HCT116 (cell line): ENCODE measurements at regions not wholly inside any gene's neighbourhood (a gene's known extent, or its start where the extent isn't known, plus 50 kb on each side); places are given as distances from the start of the nearest gene placed in this dataset.

Experiments
- ATAC-seq: fragments of 200-7000 bp; cut with Tn5 transposase; 2 replicates; pipeline ENCODE4 v1.9.1; 2020; ENCODE audit warnings: mild to moderate bottlenecking, moderate library complexity
- BruUV-seq: library from RNA; stranded (reverse); fragments of 400-500 nt; replicated peaks from 2 replicates; lab custom pipeline; 2021; lab: Mats Ljungman, UMichigan
- CTCF ChIA-PET: fragments of 300-600 bp; sonication (Branson Sonifier 250); formaldehyde crosslinking; loops from one replicate; lab custom pipeline; 2021; ENCODE audit warnings: antibody characterized with exemption; lab: Charles Lee
- POLR2A ChIA-PET: fragments of 300-600, 350-600 bp; sonication (Branson Sonifier 250); formaldehyde crosslinking; loops from one replicate; lab custom pipeline; 2021; ENCODE audit warnings: antibody characterized with exemption; lab: Charles Lee
- RAD21 ChIA-PET, 2 experiments: fragments of 300-600 bp; sonication (Branson Sonifier 250); formaldehyde crosslinking; loops; one replicate each; lab custom pipeline; 2023; ENCODE audit warnings: low total read pairs in 2 of 2; ENCODE audit not compliant: uncharacterized antibody in 2 of 2, unreplicated experiment in 2 of 2, low non-redundant PET in 1 of 2; lab: Charles Lee
- DNase-seq: peaks from one replicate; pipeline ENCODE4 v3.0.0-alpha.2; 2010; ENCODE audit warnings: low read depth, low spot score
- H2AFZ ChIP-seq: fragments of 200-600 bp; shearing (Covaris generic), sonication (generic); 2 replicates; pipeline ENCODE4 v1.6.1; 2017; ENCODE audit warnings: low read depth, mixed run types, mixed read lengths, antibody characterized with exemption, low read length; ENCODE audit not compliant: poor library complexity, severe bottlenecking
- H3K27ac ChIP-seq: 2 replicates; pipeline ENCODE4 v1.5.1; 2012; ENCODE audit warnings: low read depth, low read length
- H3K27me3 ChIP-seq: fragments of 200-600 bp; sonication (generic); 2 replicates; pipeline ENCODE4 v1.6.1; 2016; ENCODE audit warnings: mixed run types, low read length, mixed read lengths; ENCODE audit not compliant: insufficient read depth
- H3K36me3 ChIP-seq, 2 experiments: fragments of 200-500 bp in 1 of 2; fragments of 200-600 bp in 1 of 2; sonication (Bioruptor generic) in 1 of 2; sonication (generic) in 1 of 2; 2 replicates each; pipeline versions ENCODE4 v1.5.1 to v1.6.1; 2014 to 2016; ENCODE audit warnings: low read length in 2 of 2, inconsistent platforms in 1 of 2, mixed read lengths in 1 of 2, mixed run types in 1 of 2; ENCODE audit not compliant: insufficient read depth in 2 of 2, control insufficient read depth in 1 of 2
- H3K4me1 ChIP-seq, 2 experiments: fragments of 200-600 bp in 1 of 2; sonication (generic) in 1 of 2; 2 replicates each; pipeline versions ENCODE4 v1.5.1 to v1.6.1; 2012 to 2017; ENCODE audit warnings: low read length in 2 of 2, inconsistent platforms in 1 of 2, mild to moderate bottlenecking in 1 of 2, mixed read lengths in 1 of 2, mixed run types in 1 of 2, moderate library complexity in 1 of 2; ENCODE audit not compliant: insufficient read depth in 2 of 2, control insufficient read depth in 1 of 2
- H3K4me2 ChIP-seq: fragments of 200-600 bp; sonication (generic); 2 replicates; pipeline ENCODE4 v1.6.1; 2017; ENCODE audit warnings: mixed run types, low read length, mixed read lengths
- H3K4me3 ChIP-seq, 2 experiments: fragments of 200-600 bp in 1 of 2; sonication (generic) in 1 of 2; replicated peaks in 1 of 2; 2 replicates each; pipeline ENCODE4 v1.5.1; 2011 to 2016; ENCODE audit warnings: low read length in 2 of 2, control low read depth in 1 of 2, low read depth in 1 of 2, mild to moderate bottlenecking in 1 of 2, mixed read lengths in 1 of 2, mixed run types in 1 of 2
- H3K79me2 ChIP-seq: fragments of 200-600 bp; sonication (generic); 2 replicates; pipeline ENCODE4 v1.6.1; 2017; ENCODE audit warnings: mild to moderate bottlenecking, mixed run types, low read length, moderate library complexity, mixed read lengths; ENCODE audit not compliant: insufficient read depth
- H3K9ac ChIP-seq: fragments of 200-600 bp; sonication (generic); 2 replicates; pipeline ENCODE4 v1.6.1; 2016; ENCODE audit warnings: low read length, mixed read lengths
- H3K9me2 ChIP-seq: fragments of 200-600 bp; sonication (generic), shearing (Covaris generic); 2 replicates; pipeline ENCODE4 v1.6.1; 2017; ENCODE audit warnings: mixed run types, mild to moderate bottlenecking, moderate library complexity; ENCODE audit not compliant: insufficient read depth
- H3K9me3 ChIP-seq, 2 experiments: fragments of 200-500 bp in 1 of 2; fragments of 200-600 bp in 1 of 2; sonication (Bioruptor generic) in 1 of 2; sonication (generic) in 1 of 2; 2 replicates each; pipeline ENCODE4 v1.6.1; 2014 to 2017; ENCODE audit warnings: low read length in 2 of 2, mixed read lengths in 2 of 2, inconsistent platforms in 1 of 2, low read depth in 1 of 2, mild to moderate bottlenecking in 1 of 2, mixed run types in 1 of 2, moderate library complexity in 1 of 2; ENCODE audit not compliant: control insufficient read depth in 1 of 2, insufficient read depth in 1 of 2
- H4K20me1 ChIP-seq: fragments of 200-600 bp; sonication (generic), shearing (Covaris generic); 2 replicates; pipeline ENCODE4 v1.6.1; 2017; ENCODE audit warnings: mixed run types, mild to moderate bottlenecking, moderate library complexity; ENCODE audit not compliant: insufficient read depth
- ATF3 ChIP-seq: IDR thresholded peaks from 2 replicates; pipeline ENCODE4 v1.6.1; 2012
- CEBPB ChIP-seq: IDR thresholded peaks from 2 replicates; pipeline ENCODE4 v1.6.1; 2012; ENCODE audit warnings: low read depth
- EGR1 ChIP-seq: IDR thresholded peaks from 2 replicates; pipeline ENCODE4 v1.6.1; 2012; ENCODE audit warnings: low read depth
- FOSL1 ChIP-seq: IDR thresholded peaks from 2 replicates; pipeline ENCODE4 v1.6.1; 2012; ENCODE audit warnings: low read depth
- JUND ChIP-seq: IDR thresholded peaks from 2 replicates; pipeline ENCODE4 v1.6.1; 2012
- POLR2A ChIP-seq: IDR thresholded peaks from 2 replicates; pipeline ENCODE4 v1.7.0; 2011; ENCODE audit warnings: borderline replicate concordance; ENCODE audit not compliant: insufficient read depth, insufficient read length; ENCODE audit errors: extremely low read depth
- RAD21 ChIP-seq: IDR thresholded peaks from 2 replicates; pipeline ENCODE4 v1.6.1; 2012; ENCODE audit warnings: low read depth, mild to moderate bottlenecking
- SRF ChIP-seq: IDR thresholded peaks from 2 replicates; pipeline ENCODE4 v1.6.1; 2012; ENCODE audit warnings: low read depth
- ZFX ChIP-seq: fragments of 450-650 bp; IDR thresholded peaks from 2 replicates; pipeline ENCODE4 v1.6.1; 2017
- intact Hi-C: fragments of 100-400 bp; cut with micrococcal nuclease; formaldehyde crosslinking; loops from 2 replicates; pipeline ENCODE4 v1.10.0; 2022

- TF ChIP-seq ATF3 = no peak
- no peak; the same call in 1 of the 2 replicates for TF ChIP-seq SRF
- TF ChIP-seq FOSL1 = peak; percentile 55
- TF ChIP-seq CEBPB = no peak
- peak; percentile 63 for TF ChIP-seq JUND
- peak; percentile 65 for TF ChIP-seq ZFX
These were observed 130.5 kb downstream of the CEBPB start (continued) for GRCh38 chr20:50320901-50321796.

- peak overlapping the region; percentile 93 for H3K4me2 ChIP-seq
- no peaks in the 10 kb centered on the region for H3K79me2 ChIP-seq
- H3K9me3 ChIP-seq = no peaks in the 10 kb centered on the region
- peak; percentile 5; the same call in 1 of the 2 replicates for ATAC-seq
- TF ChIP-seq RAD21 = peak; percentile 1; the same call in 1 of the 2 replicates
- TF ChIP-seq POLR2A = no peak
- no peak for TF ChIP-seq SRF
- TF ChIP-seq EGR1 = no peak
- peak overlapping the region; percentile 83 for H3K27ac ChIP-seq
- peak overlapping the region; percentile 63 for H3K9ac ChIP-seq
- POLR2A ChIA-PET = interaction anchor here (1.2 to 1.7 kb wide), 2 partner anchors 14 to 66 kb away, joined by 4 to 5 read pairs; no protein-coding TSS in a partner anchor
- no peaks in the 10 kb centered on the region for H3K27me3 ChIP-seq
- peak overlapping the region in 1 of 2 experiments; percentile 63; a peak in 3 of 4 replicates for H3K4me3 ChIP-seq
- no peaks in the 10 kb centered on the region for H3K36me3 ChIP-seq
- no peaks in the 10 kb centered on the region for H4K20me1 ChIP-seq
- CTCF ChIA-PET = interaction anchor here (1.3 kb wide), 1 partner anchor 41 kb away, joined by 7 read pairs; no protein-coding TSS in a partner anchor
- no peaks in the 10 kb centered on the region for H3K9me2 ChIP-seq
- intact Hi-C loops = no loop called here
- RAD21 ChIA-PET = no interaction called here
- peaks cover 22 to 29% of the 10 kb centered on the region in 2 experiments for H3K4me1 ChIP-seq
- no peak overlapping the region for H2AFZ ChIP-seq
- no peak for DNase-seq
- BruUV-seq = TSS peak; percentile 71
These were observed 131.3 kb downstream of the CEBPB start for GRCh38 chr20:50321797-50322480.
